IMR-90 (cell line): ENCODE measurements at regions not wholly inside any gene's neighbourhood (a gene's known extent, or its start where the extent isn't known, plus 50 kb on each side); places are given as distances from the start of the nearest gene placed in this dataset.

ENCODE experiments used
- ATAC-seq: fragments of 200-7000 bp; cut with Tn5 transposase; 2 replicates; pipeline ENCODE4 v1.9.1; 2020; ENCODE audit warnings: low read depth, mild to moderate bottlenecking, moderate library complexity
- BruUV-seq: library from RNA; stranded (reverse); fragments of 400-500 nt; replicated peaks from 2 replicates; lab custom pipeline; 2021; lab: Mats Ljungman, UMichigan
- CTCF ChIA-PET: fragments of 300-600 bp; formaldehyde crosslinking; extraction: SDS; loops from one replicate; lab custom pipeline; 2021; ENCODE audit warnings: antibody characterized with exemption; lab: Yijun Ruan, JAX
- POLR2A ChIA-PET: fragments of 300-600 bp; sonication (Branson Sonifier 250); formaldehyde crosslinking; loops from one replicate; lab custom pipeline; 2022; ENCODE audit warnings: antibody characterized with exemption; ENCODE audit not compliant: unreplicated experiment; lab: Charles Lee
- DNase-seq: peaks from one replicate; pipeline ENCODE4 v3.0.0; 2013
- H2AFZ ChIP-seq: replicated peaks from 2 replicates; pipeline ENCODE3; 2013; ENCODE audit warnings: low read length, mild to moderate bottlenecking; ENCODE audit not compliant: poor library complexity
- H2AK5ac ChIP-seq: 2 replicates; pipeline ENCODE4 v1.6.1; 2013; ENCODE audit warnings: low read depth, low read length, inconsistent platforms
- H2AK9ac ChIP-seq: replicated peaks from 2 replicates; pipeline ENCODE3; 2013; ENCODE audit warnings: mild to moderate bottlenecking, low read depth, low read length, moderate library complexity; ENCODE audit not compliant: poor library complexity
- H2BK120ac ChIP-seq: 2 replicates; pipeline ENCODE4 v1.6.1; 2013; ENCODE audit warnings: low read depth, low read length, inconsistent platforms
- H2BK15ac ChIP-seq: 3 replicates; pipeline ENCODE4 v1.6.1; 2013; ENCODE audit warnings: low read depth, low read length, inconsistent platforms
- H2BK20ac ChIP-seq: 2 replicates; pipeline ENCODE4 v1.6.1; 2013; ENCODE audit warnings: low read depth, mild to moderate bottlenecking, inconsistent platforms, low read length, moderate library complexity
- H2BK5ac ChIP-seq: 2 replicates; pipeline ENCODE4 v1.6.1; 2013; ENCODE audit warnings: mild to moderate bottlenecking, low read depth, low read length, inconsistent platforms; ENCODE audit not compliant: poor library complexity, severe bottlenecking
- H3K14ac ChIP-seq: replicated peaks from 2 replicates; pipeline ENCODE4 v1.6.1; 2013; ENCODE audit warnings: low read depth, low read length, inconsistent platforms
- H3K18ac ChIP-seq: 2 replicates; pipeline ENCODE4 v1.6.1; 2013; ENCODE audit warnings: low read depth, low read length, control low read depth
- H3K23ac ChIP-seq: 2 replicates; pipeline ENCODE4 v1.6.1; 2013; ENCODE audit warnings: low read depth, low read length, inconsistent platforms
- H3K27ac ChIP-seq: 2 replicates; pipeline ENCODE4 v1.5.1; 2013; ENCODE audit warnings: mild to moderate bottlenecking, control low read depth, low read length; ENCODE audit not compliant: insufficient read depth
- H3K27me3 ChIP-seq: 2 replicates; pipeline ENCODE4 v1.6.1; 2013; ENCODE audit warnings: low read length; ENCODE audit not compliant: control insufficient read depth, insufficient read depth
- H3K36me3 ChIP-seq: 2 replicates; pipeline ENCODE4 v1.6.1; 2013; ENCODE audit warnings: low read length, mixed read lengths; ENCODE audit not compliant: control insufficient read depth, insufficient read depth
- H3K4ac ChIP-seq: 2 replicates; pipeline ENCODE4 v1.6.1; 2013; ENCODE audit warnings: low read depth, low read length, inconsistent platforms
- H3K4me1 ChIP-seq: 2 replicates; pipeline ENCODE4 v1.6.1; 2013; ENCODE audit warnings: low read length, mixed read lengths; ENCODE audit not compliant: control insufficient read depth, insufficient read depth
- H3K4me2 ChIP-seq: 2 replicates; pipeline ENCODE4 v1.6.1; 2013; ENCODE audit warnings: low read depth, mild to moderate bottlenecking, control low read depth, low read length, moderate library complexity
- H3K4me3 ChIP-seq: 2 replicates; pipeline ENCODE4 v1.5.1; 2013; ENCODE audit warnings: low read depth, mild to moderate bottlenecking, control low read depth, low read length, moderate library complexity; ENCODE audit not compliant: insufficient read depth
- H3K56ac ChIP-seq: 2 replicates; pipeline ENCODE4 v1.6.1; 2013; ENCODE audit warnings: low read length, inconsistent platforms; ENCODE audit not compliant: insufficient read depth; ENCODE audit errors: extremely low read depth
- H3K79me1 ChIP-seq, 2 experiments: 2 replicates each; pipeline ENCODE4 v1.6.1; 2013; ENCODE audit warnings: low read length in 2 of 2, inconsistent platforms in 1 of 2, low read depth in 1 of 2
- H3K9ac ChIP-seq: 2 replicates; pipeline ENCODE4 v1.6.1; 2013; ENCODE audit warnings: low read depth, low read length, control low read depth
- H3K9me1 ChIP-seq: 2 replicates; pipeline ENCODE4 v1.6.1; 2013; ENCODE audit warnings: low read length, inconsistent platforms; ENCODE audit not compliant: insufficient read depth
- H3K9me3 ChIP-seq: 2 replicates; pipeline ENCODE4 v1.6.1; 2013; ENCODE audit warnings: low read length; ENCODE audit not compliant: control insufficient read depth, insufficient read depth
- H4K20me1 ChIP-seq: 2 replicates; pipeline ENCODE4 v1.6.1; 2013; ENCODE audit warnings: low read length, inconsistent platforms; ENCODE audit not compliant: insufficient read depth
- H4K5ac ChIP-seq: 2 replicates; pipeline ENCODE4 v1.6.1; 2013; ENCODE audit warnings: mild to moderate bottlenecking, low read depth, low read length, control low read depth
- H4K8ac ChIP-seq, 2 experiments: 2 replicates each; pipeline ENCODE4 v1.6.1; 2013; ENCODE audit warnings: low read depth in 2 of 2, low read length in 2 of 2, control low read depth in 1 of 2, inconsistent platforms in 1 of 2
- H4K91ac ChIP-seq: 2 replicates; pipeline ENCODE4 v1.6.1; 2013; ENCODE audit warnings: low read depth, low read length, inconsistent platforms; ENCODE audit not compliant: insufficient read depth
- BHLHE40 ChIP-seq: fragments of 150-350 bp; IDR thresholded peaks from 2 replicates; pipeline ENCODE4 v1.6.1; 2016; ENCODE audit warnings: mild to moderate bottlenecking, low read depth, low read length
- CHD1 ChIP-seq: IDR thresholded peaks from 2 replicates; pipeline ENCODE4 v1.6.1; 2012; ENCODE audit warnings: low read depth, low read length, improper control_type of control experiment
- CTCF ChIP-seq: conservative IDR thresholded peaks from 2 replicates; pipeline ENCODE4 v1.5.1; 2012; ENCODE audit warnings: mild to moderate bottlenecking, low read depth, low read length, improper control_type of control experiment
- FOS ChIP-seq: fragments of 150-350 bp; IDR thresholded peaks from 2 replicates; pipeline ENCODE4 v1.6.1; 2016; ENCODE audit warnings: low read depth, low read length
- NFE2L2 ChIP-seq: fragments of 150-350 bp; IDR thresholded peaks from 2 replicates; pipeline ENCODE4 v1.6.1; 2016; ENCODE audit warnings: low read depth, mild to moderate bottlenecking, low read length
- POLR2A ChIP-seq: IDR thresholded peaks from 2 replicates; pipeline ENCODE4 v1.6.1; 2012; ENCODE audit warnings: mild to moderate bottlenecking, low read depth, low read length
- RAD21 ChIP-seq: IDR thresholded peaks from 2 replicates; pipeline ENCODE4 v1.6.1; 2012; ENCODE audit warnings: low read length, improper control_type of control experiment
- WGBS, 2 experiments: methylation state at CpG; one replicate each; pipeline versions ENCODE4 v1.1.5 to v1.1.7; 2013; ENCODE audit warnings: missing lambda C conversion rate in 2 of 2; ENCODE audit not compliant: insufficient read length in 1 of 2; ENCODE audit errors: extremely low coverage in 2 of 2; 5-methylcytosine and 5-hydroxymethylcytosine counted together
- dilution Hi-C: fragments of 300-500 bp; cut with HindIII; formaldehyde crosslinking; loops from one replicate; pipeline ENCODE4 v1.14.3; 2018; ENCODE audit warnings: low sequenced_read_pairs; ENCODE audit not compliant: unreplicated experiment
- in situ Hi-C: fragments of 300-500 bp; cut with MboI; formaldehyde crosslinking; loops from 3 replicates; pipeline ENCODE4 v1.14.3; 2019; ENCODE audit warnings: low sequenced_read_pairs, inconsistent platforms, mixed read lengths
- intact Hi-C: fragments of 100-400 bp; cut with micrococcal nuclease; formaldehyde crosslinking; loops from 2 replicates; pipeline ENCODE4 v1.10.0; 2022
- TF ChIP-seq, protein P1 (sequence below): fragments of 150-350 bp; IDR thresholded peaks from 2 replicates; pipeline ENCODE4 v1.6.1; 2017; ENCODE audit warnings: mild to moderate bottlenecking, antibody characterized with exemption, low read length, low read depth
- TF ChIP-seq, protein P2 (sequence below): fragments of 150-350 bp; IDR thresholded peaks from 2 replicates; pipeline ENCODE4 v1.6.1; 2016; ENCODE audit warnings: low read depth, mild to moderate bottlenecking, low read length, moderate library complexity, borderline replicate concordance

- Histone ChIP-seq H3K18ac (no peak overlapping the region), H3K4me1 (no peaks in the 10 kb centered on the region), H3K9ac (no peak overlapping the region), H3K36me3 (no peaks in the 10 kb centered on the region), H2AFZ (no peak overlapping the region), H3K4me2 (no peak overlapping the region), H4K20me1 (no peaks in the 10 kb centered on the region), H3K4me3 (no peak overlapping the region), H2BK15ac (no peak overlapping the region), H2BK5ac (no peak overlapping the region), H3K4ac (no peak overlapping the region), H3K27ac (no peak overlapping the region), H2BK20ac (no peak overlapping the region), H2AK9ac (no peak overlapping the region), H3K9me3 (peaks cover 12% of the 10 kb centered on the region), H4K8ac (no peak overlapping the region), H4K5ac (no peak overlapping the region), H3K23ac (no peak overlapping the region), H2BK120ac (no peak overlapping the region), H2AK5ac (no peak overlapping the region), H3K27me3 (no peaks in the 10 kb centered on the region), H3K79me1 (no peaks in the 10 kb centered on the region), H3K56ac (no peak overlapping the region), H3K9me1 (no peaks in the 10 kb centered on the region), H3K14ac (no peak overlapping the region), H4K91ac (no peak overlapping the region)
- intact Hi-C loops: no loop called here
- ATAC-seq (no peak), DNase-seq (no peak)
- ChIA-PET CTCF (no interaction called here), POLR2A (no interaction called here)
- no CpG with 5 or more reads among the region's 1 CpG for WGBS, 2 experiments
- in situ Hi-C loops: no loop called here
- dilution Hi-C loops: no loop called here
- BruUV-seq: no TSS peak
- TF ChIP-seq CHD1 (no peak), CTCF (no peak), RAD21 (no peak), NFE2L2 (no peak), POLR2A (no peak), BHLHE40 (no peak), FOS (no peak)
- TF ChIP-seq, protein P1, sequence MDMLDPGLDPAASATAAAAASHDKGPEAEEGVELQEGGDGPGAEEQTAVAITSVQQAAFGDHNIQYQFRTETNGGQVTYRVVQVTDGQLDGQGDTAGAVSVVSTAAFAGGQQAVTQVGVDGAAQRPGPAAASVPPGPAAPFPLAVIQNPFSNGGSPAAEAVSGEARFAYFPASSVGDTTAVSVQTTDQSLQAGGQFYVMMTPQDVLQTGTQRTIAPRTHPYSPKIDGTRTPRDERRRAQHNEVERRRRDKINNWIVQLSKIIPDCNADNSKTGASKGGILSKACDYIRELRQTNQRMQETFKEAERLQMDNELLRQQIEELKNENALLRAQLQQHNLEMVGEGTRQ: no peak
- TF ChIP-seq, protein P2, sequence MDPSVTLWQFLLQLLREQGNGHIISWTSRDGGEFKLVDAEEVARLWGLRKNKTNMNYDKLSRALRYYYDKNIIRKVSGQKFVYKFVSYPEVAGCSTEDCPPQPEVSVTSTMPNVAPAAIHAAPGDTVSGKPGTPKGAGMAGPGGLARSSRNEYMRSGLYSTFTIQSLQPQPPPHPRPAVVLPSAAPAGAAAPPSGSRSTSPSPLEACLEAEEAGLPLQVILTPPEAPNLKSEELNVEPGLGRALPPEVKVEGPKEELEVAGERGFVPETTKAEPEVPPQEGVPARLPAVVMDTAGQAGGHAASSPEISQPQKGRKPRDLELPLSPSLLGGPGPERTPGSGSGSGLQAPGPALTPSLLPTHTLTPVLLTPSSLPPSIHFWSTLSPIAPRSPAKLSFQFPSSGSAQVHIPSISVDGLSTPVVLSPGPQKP: no peak
Observed at GRCh38 chr3:1808590-1808989, 290.1 kb upstream of the CNTN4 start.
